DOHH2 (cell line): ENCODE measurements at regions not wholly inside any gene's neighbourhood (a gene's known extent, or its start where the extent isn't known, plus 50 kb on each side); places are given as distances from the start of the nearest gene placed in this dataset.

Experiments used
- H3F3A ChIP-seq: fragments of 200-600 bp; sonication (generic), shearing (Covaris generic); 2 replicates; pipeline ENCODE4 v1.6.0; 2016; ENCODE audit warnings: antibody characterized with exemption, mild to moderate bottlenecking; ENCODE audit not compliant: control insufficient read depth, insufficient read depth
- H3K27ac ChIP-seq: fragments of 200-600 bp; sonication (generic); 2 replicates; pipeline ENCODE4 v1.5.1; 2014; ENCODE audit warnings: low read depth, mild to moderate bottlenecking, low read length, moderate library complexity
- H3K27me3 ChIP-seq: fragments of 200-600 bp; sonication (generic); 2 replicates; pipeline ENCODE4 v1.6.1; 2014; ENCODE audit warnings: mild to moderate bottlenecking, low read length, mixed read lengths; ENCODE audit not compliant: control insufficient read depth
- H3K36me3 ChIP-seq: fragments of 200-600 bp; sonication (generic); 2 replicates; pipeline ENCODE4 v1.6.1; 2014; ENCODE audit warnings: mild to moderate bottlenecking, low read length, moderate library complexity, mixed read lengths; ENCODE audit not compliant: control insufficient read depth
- H3K4me1 ChIP-seq: fragments of 200-600 bp; sonication (generic); 2 replicates; pipeline ENCODE4 v1.6.1; 2014; ENCODE audit warnings: mild to moderate bottlenecking, low read length, mixed read lengths; ENCODE audit not compliant: control insufficient read depth
- H3K4me2 ChIP-seq: fragments of 200-600 bp; sonication (generic); 2 replicates; pipeline ENCODE4 v1.6.0; 2014; ENCODE audit warnings: mild to moderate bottlenecking, low read length, moderate library complexity
- H3K4me3 ChIP-seq: fragments of 200-600 bp; sonication (generic); 2 replicates; pipeline ENCODE4 v1.5.1; 2014; ENCODE audit warnings: mild to moderate bottlenecking, low read length, mixed read lengths
- H3K79me2 ChIP-seq: fragments of 200-600 bp; sonication (generic); 2 replicates; pipeline ENCODE4 v1.6.1; 2014; ENCODE audit warnings: mild to moderate bottlenecking, low read length, mixed read lengths; ENCODE audit not compliant: control insufficient read depth
- H3K9me2 ChIP-seq: fragments of 200-600 bp; sonication (generic); replicated peaks from 2 replicates; pipeline ENCODE4 v1.6.1; 2014; ENCODE audit warnings: mild to moderate bottlenecking, low read length, mixed read lengths; ENCODE audit not compliant: control insufficient read depth
- H3K9me3 ChIP-seq: fragments of 200-600 bp; sonication (generic); 2 replicates; pipeline ENCODE4 v1.6.1; 2014; ENCODE audit warnings: antibody characterized with exemption, low read length, mixed read lengths; ENCODE audit not compliant: control insufficient read depth, insufficient read depth
- H4K20me1 ChIP-seq: fragments of 200-600 bp; sonication (generic); 2 replicates; pipeline ENCODE4 v1.6.0; 2014; ENCODE audit warnings: low read depth, mild to moderate bottlenecking, antibody characterized with exemption, low read length, moderate library complexity; ENCODE audit not compliant: control insufficient read depth, insufficient read depth
- EZH2phosphoT487 ChIP-seq: fragments of 200-600 bp; sonication (generic); IDR thresholded peaks from 2 replicates; pipeline ENCODE4 v1.6.1; 2017; ENCODE audit warnings: borderline replicate concordance, mild to moderate bottlenecking, antibody characterized with exemption, low read length, moderate library complexity, mixed read lengths
- TF ChIP-seq, protein P1 (sequence below): fragments of 200-600 bp; sonication (generic); IDR thresholded peaks from one replicate; pipeline ENCODE4 v1.5.1; 2014; ENCODE audit warnings: antibody characterized with exemption, mild to moderate bottlenecking, low read depth, low read length; ENCODE audit not compliant: poor library complexity, severe bottlenecking

DNA sequence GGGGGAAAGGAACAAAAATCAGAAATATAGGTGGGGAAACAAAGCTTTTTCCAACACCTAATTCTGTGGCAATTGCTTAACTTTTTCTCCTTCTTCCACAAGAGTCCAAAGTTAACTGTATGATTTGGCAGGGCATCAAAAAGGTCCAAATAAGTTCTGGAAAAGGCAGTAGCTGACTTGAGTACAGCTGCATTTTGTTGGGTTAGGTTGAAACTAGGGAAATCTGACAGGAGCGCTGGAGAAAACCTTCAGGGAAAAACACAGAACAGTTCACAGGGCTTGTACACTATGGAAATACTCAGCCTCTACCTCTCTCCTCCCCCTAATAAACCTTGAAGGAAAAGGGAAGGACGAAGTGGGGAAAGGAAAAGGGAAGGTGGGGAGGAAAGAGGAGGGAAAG lies 438.6 kb downstream of the ZEB2 start:
- TF ChIP-seq, protein P1, sequence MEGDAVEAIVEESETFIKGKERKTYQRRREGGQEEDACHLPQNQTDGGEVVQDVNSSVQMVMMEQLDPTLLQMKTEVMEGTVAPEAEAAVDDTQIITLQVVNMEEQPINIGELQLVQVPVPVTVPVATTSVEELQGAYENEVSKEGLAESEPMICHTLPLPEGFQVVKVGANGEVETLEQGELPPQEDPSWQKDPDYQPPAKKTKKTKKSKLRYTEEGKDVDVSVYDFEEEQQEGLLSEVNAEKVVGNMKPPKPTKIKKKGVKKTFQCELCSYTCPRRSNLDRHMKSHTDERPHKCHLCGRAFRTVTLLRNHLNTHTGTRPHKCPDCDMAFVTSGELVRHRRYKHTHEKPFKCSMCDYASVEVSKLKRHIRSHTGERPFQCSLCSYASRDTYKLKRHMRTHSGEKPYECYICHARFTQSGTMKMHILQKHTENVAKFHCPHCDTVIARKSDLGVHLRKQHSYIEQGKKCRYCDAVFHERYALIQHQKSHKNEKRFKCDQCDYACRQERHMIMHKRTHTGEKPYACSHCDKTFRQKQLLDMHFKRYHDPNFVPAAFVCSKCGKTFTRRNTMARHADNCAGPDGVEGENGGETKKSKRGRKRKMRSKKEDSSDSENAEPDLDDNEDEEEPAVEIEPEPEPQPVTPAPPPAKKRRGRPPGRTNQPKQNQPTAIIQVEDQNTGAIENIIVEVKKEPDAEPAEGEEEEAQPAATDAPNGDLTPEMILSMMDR: no peak
- TF ChIP-seq EZH2phosphoT487: no peak
- no peaks in the 10 kb centered on the region for H3K9me3 ChIP-seq
- H3K4me1 ChIP-seq: no peaks in the 10 kb centered on the region
- H3K27me3 ChIP-seq: no peaks in the 10 kb centered on the region
- H3K4me2 ChIP-seq: no peak overlapping the region
- no peaks in the 10 kb centered on the region for H3K79me2 ChIP-seq
- no peak overlapping the region for H3K4me3 ChIP-seq
- no peaks in the 10 kb centered on the region for H4K20me1 ChIP-seq
- H3K9me2 ChIP-seq: no peaks in the 10 kb centered on the region
- no peak overlapping the region for H3K27ac ChIP-seq
- H3K36me3 ChIP-seq: no peaks in the 10 kb centered on the region
- H3F3A ChIP-seq: no peaks in the 10 kb centered on the region

DNA sequence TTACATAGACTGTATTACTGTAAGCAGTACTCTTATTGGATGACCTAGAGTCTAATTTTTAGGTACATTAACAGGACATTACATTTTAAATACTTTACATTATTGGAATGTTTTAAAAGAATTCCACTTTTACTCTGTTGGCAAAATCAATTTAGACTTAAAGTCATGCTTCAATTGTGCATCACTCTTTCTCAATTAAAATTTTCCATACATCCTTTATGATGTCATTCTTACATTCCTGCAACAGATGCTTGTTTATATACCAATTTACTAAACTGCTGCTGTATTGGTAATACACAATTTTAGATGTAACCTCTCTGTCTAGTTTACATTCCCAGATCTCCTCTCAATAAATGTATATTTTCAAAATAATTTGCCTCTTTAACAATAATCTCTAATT lies 440.1 kb downstream of the ZEB2 start:
- no peak overlapping the region for H3K27ac ChIP-seq
- TF ChIP-seq EZH2phosphoT487: no peak
- TF ChIP-seq, protein P1: no peak
- no peaks in the 10 kb centered on the region for H3K36me3 ChIP-seq
- no peak overlapping the region for H3K4me3 ChIP-seq
- no peaks in the 10 kb centered on the region for H3K9me3 ChIP-seq
- H4K20me1 ChIP-seq: no peaks in the 10 kb centered on the region
- no peak overlapping the region for H3K4me2 ChIP-seq
- no peaks in the 10 kb centered on the region for H3K27me3 ChIP-seq
- no peaks in the 10 kb centered on the region for H3K79me2 ChIP-seq
- no peaks in the 10 kb centered on the region for H3K4me1 ChIP-seq
- no peaks in the 10 kb centered on the region for H3K9me2 ChIP-seq
- no peaks in the 10 kb centered on the region for H3F3A ChIP-seq

DNA sequence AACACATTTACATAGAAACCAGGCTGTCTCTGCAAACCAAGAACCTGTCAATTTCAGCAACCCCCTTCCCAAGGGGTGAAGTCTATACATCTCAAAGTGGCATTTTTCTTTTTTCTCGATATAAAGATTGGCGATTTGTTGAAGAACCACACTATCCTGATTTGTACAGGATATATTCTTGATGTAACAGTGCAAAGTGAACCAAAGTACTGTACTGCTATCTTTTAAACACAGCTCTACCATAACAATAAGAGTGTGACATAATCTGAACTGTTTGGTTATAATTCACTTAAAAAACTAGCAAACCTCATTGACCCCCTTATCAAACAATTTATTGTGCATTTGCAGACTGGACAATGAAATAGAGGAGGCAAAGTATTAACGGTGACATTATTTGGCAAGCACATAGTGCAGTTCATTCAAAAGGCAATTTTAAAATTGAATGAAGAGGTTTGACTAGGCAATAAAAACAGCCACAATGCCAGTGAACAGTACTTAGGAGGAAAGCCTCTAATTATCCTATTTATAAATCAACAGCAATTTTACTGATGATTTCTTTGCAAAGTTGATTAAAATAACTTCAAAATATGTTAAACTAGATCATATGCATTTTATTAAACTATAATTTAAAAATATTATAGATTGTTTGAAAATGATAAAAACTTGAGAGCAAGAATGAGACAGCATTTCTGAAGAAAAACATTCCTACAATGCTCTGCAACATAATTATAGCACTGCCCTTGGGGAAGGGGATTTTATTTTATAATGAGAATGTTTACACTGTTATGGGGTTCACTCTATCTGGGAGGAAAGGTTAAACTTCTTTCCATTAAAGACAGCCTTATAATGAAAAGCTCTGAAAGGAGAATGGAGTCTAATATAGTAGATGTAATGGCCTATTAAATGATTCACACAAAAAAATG lies 440.9 kb downstream of the ZEB2 start:
- Histone ChIP-seq H3K36me3 (no peaks in the 10 kb centered on the region), H3F3A (no peaks in the 10 kb centered on the region), H3K27ac (no peak overlapping the region), H3K4me3 (no peak overlapping the region), H3K9me2 (no peaks in the 10 kb centered on the region), H3K27me3 (no peaks in the 10 kb centered on the region), H4K20me1 (no peaks in the 10 kb centered on the region), H3K4me2 (no peak overlapping the region), H3K79me2 (no peaks in the 10 kb centered on the region), H3K4me1 (no peaks in the 10 kb centered on the region), H3K9me3 (no peaks in the 10 kb centered on the region)
- TF ChIP-seq EZH2phosphoT487: no peak
- TF ChIP-seq, protein P1: no peak
